ENCODE measurements at regions not wholly inside any gene's neighbourhood (a gene's known extent, or its start where the extent isn't known, plus 50 kb on each side); places are given as distances from the start of the nearest gene placed in this dataset.

- Histone ChIP-seq H3K27ac (no peak overlapping the region), H3K27me3 (no peaks in the 10 kb centered on the region), H3K9me3 (no peaks in the 10 kb centered on the region), H3K4me1 (no peaks in the 10 kb centered on the region), H3K36me3 (replicated peaks in 1 of 2; ENCODE audit: insufficient read depth in 1 of 2, low read depth in 2 of 2) (no peaks in the 10 kb centered on the region), H3K4me3 (no peak overlapping the region)
- TF ChIP-seq POLR2A (IDR thresholded peaks at IDR 0.05): no peak
- TF ChIP-seq CTCF (IDR thresholded peaks at IDR 0.05): no peak
- whole genome bisulfite sequencing, 2 donors: 83 to 85% methylated on average over 14 of the region's 14 CpGs
- intact Hi-C loops (cut with DNase I): no loop called here
- DNase-seq (no peak), ATAC-seq (no peak)
Observed at GRCh38 chr9:89254058-89254772, 56.8 kb upstream of the CKS2 start.

GRCh38 chr9:89254773-89255125 lies 56.2 kb upstream of the CKS2 start:
- Histone ChIP-seq H3K27ac (no peak overlapping the region), H3K36me3 (replicated peaks in 1 of 2; ENCODE audit: insufficient read depth in 1 of 2, low read depth in 2 of 2) (no peaks in the 10 kb centered on the region), H3K4me3 (no peak overlapping the region), H3K4me1 (no peaks in the 10 kb centered on the region), H3K27me3 (no peaks in the 10 kb centered on the region), H3K9me3 (no peaks in the 10 kb centered on the region)
- ATAC-seq (no peak), DNase-seq (no peak)
- intact Hi-C loops (cut with DNase I): no loop called here
- 86 to 88% methylated on average over 8 of the region's 8 CpGs for WGBS, 2 donors
- TF ChIP-seq CTCF (IDR thresholded peaks at IDR 0.05): no peak
- TF ChIP-seq POLR2A (IDR thresholded peaks at IDR 0.05): no peak

- Histone ChIP-seq H3K36me3 (replicated peaks in 1 of 2; ENCODE audit: insufficient read depth in 1 of 2, low read depth in 2 of 2) (no peaks in the 10 kb centered on the region), H3K27ac (no peak overlapping the region)
- 92 to 94% methylated on average over 8 of the region's 8 CpGs for WGBS, 2 donors
Observed at GRCh38 chr9:89256225-89256624, 54.8 kb upstream of the CKS2 start.

GRCh38 chr9:89256642-89257041 lies 54.4 kb upstream of the CKS2 start:
- Histone ChIP-seq H3K9me3 (no peaks in the 10 kb centered on the region), H3K4me1 (no peaks in the 10 kb centered on the region), H3K4me3 (no peak overlapping the region), H3K36me3 (replicated peaks in 1 of 2; ENCODE audit: insufficient read depth in 1 of 2, low read depth in 2 of 2) (no peaks in the 10 kb centered on the region), H3K27ac (no peak overlapping the region), H3K27me3 (no peaks in the 10 kb centered on the region)
- ATAC-seq: no peak
- 89% methylated on average over 8 of the region's 8 CpGs for WGBS, 2 donors
- no peak for DNase-seq
- TF ChIP-seq POLR2A (IDR thresholded peaks at IDR 0.05): no peak
- no peak for TF ChIP-seq CTCF (IDR thresholded peaks at IDR 0.05)
- intact Hi-C loops (cut with DNase I): no loop called here

More at GRCh38 chr9:89256225-89256624, 54.8 kb upstream of the CKS2 start:
- intact Hi-C loops (cut with DNase I): no loop called here
- ATAC-seq (no peak), DNase-seq (no peak)
- Histone ChIP-seq H3K4me1 (no peaks in the 10 kb centered on the region), H3K27me3 (no peaks in the 10 kb centered on the region), H3K9me3 (no peaks in the 10 kb centered on the region), H3K4me3 (no peak overlapping the region)
- no peak for TF ChIP-seq CTCF (IDR thresholded peaks at IDR 0.05)
- no peak for TF ChIP-seq POLR2A (IDR thresholded peaks at IDR 0.05)

GRCh38 chr9:89260525-89260924 lies 50.5 kb upstream of the CKS2 start:
- H3K4me1 ChIP-seq: no peaks in the 10 kb centered on the region
- ATAC-seq: no peak
- no peak for DNase-seq
- WGBS, 2 donors: 86 to 93% methylated on average over 2 of the region's 2 CpGs
- H3K27me3 ChIP-seq: no peaks in the 10 kb centered on the region
- no peaks in the 10 kb centered on the region for H3K36me3 ChIP-seq (replicated peaks in 1 of 2; ENCODE audit: insufficient read depth in 1 of 2, low read depth in 2 of 2)
- H3K9me3 ChIP-seq: no peaks in the 10 kb centered on the region
- intact Hi-C loops (cut with DNase I): no loop called here
- TF ChIP-seq POLR2A (IDR thresholded peaks at IDR 0.05): no peak
- TF ChIP-seq CTCF (IDR thresholded peaks at IDR 0.05): no peak
- H3K4me3 ChIP-seq: no peak overlapping the region
- no peak overlapping the region for H3K27ac ChIP-seq
